ENCODE measurements at regions not wholly inside any gene's neighbourhood (a gene's known extent, or its start where the extent isn't known, plus 50 kb on each side); places are given as distances from the start of the nearest gene placed in this dataset.
A peak's percentile ranks its signal among the peaks of the same experiment; 100 is the strongest.

GRCh38 chr10:101299211-101299610, 54.8 kb upstream of the BTRC start:
- 82 to 93% (median 84%) methylated on average over 6 of the region's 6 CpGs for WGBS, 4 donors
- no peak for DNase-seq
- H3K27me3 ChIP-seq: peaks cover 3% of the 10 kb centered on the region
- no peaks in the 10 kb centered on the region for H3K9me3 ChIP-seq (replicated peaks in 1 of 3)
- H3K4me3 ChIP-seq: no peak overlapping the region
- no peaks in the 10 kb centered on the region for H3K4me1 ChIP-seq (replicated peaks in 1 of 2)
- TF ChIP-seq POLR2A (IDR thresholded peaks at IDR 0.05): no peak
- TF ChIP-seq, protein P1, sequence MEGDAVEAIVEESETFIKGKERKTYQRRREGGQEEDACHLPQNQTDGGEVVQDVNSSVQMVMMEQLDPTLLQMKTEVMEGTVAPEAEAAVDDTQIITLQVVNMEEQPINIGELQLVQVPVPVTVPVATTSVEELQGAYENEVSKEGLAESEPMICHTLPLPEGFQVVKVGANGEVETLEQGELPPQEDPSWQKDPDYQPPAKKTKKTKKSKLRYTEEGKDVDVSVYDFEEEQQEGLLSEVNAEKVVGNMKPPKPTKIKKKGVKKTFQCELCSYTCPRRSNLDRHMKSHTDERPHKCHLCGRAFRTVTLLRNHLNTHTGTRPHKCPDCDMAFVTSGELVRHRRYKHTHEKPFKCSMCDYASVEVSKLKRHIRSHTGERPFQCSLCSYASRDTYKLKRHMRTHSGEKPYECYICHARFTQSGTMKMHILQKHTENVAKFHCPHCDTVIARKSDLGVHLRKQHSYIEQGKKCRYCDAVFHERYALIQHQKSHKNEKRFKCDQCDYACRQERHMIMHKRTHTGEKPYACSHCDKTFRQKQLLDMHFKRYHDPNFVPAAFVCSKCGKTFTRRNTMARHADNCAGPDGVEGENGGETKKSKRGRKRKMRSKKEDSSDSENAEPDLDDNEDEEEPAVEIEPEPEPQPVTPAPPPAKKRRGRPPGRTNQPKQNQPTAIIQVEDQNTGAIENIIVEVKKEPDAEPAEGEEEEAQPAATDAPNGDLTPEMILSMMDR (IDR thresholded peaks at IDR 0.05): no peak
- intact Hi-C loops (cut with DNase I): loop anchor here in 1 of 2 donors (10.0 kb wide), 2 partner anchors 84 to 146 kb away; no protein-coding TSS in a partner anchor
- H3K27ac ChIP-seq: no peak overlapping the region
- no peaks in the 10 kb centered on the region for H3K36me3 ChIP-seq (replicated peaks in 1 of 2)

DNA sequence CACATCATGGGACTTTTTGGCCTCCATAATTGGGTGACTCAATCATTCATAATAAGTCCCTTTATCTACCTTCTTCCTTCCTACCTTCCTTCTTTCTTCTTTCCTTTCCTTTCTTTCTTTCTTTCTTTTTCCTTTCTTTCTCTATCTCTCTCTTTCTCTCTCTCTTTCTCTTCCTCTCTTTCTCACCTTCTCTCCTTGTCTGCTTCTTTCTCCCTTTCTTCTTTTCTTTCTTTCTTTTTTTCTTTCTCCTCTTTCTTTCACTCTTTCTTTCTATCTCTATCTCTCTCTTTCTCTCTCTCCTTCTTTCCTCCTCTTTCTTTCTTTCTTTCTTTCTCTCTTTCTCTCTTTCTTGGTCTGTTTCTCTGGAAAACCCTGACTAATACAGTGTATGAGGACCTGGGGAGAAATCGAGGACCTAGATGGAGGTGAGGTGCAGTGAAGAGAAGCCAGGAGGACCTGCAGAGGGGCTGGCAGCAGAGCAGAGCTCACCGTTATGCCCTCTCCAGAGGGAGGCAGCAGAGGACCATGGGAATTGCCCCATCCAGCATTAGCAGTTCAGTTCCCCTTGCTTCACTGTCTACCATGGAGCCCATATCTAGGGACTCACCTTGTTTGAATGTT, 52.7 kb upstream of the BTRC start:
- TF ChIP-seq, protein P1 (IDR thresholded peaks at IDR 0.05): peak; percentile 17 to 74 (median 62)
- no peak for TF ChIP-seq POLR2A (IDR thresholded peaks at IDR 0.05)
- 39 to 44% (median 41%) methylated on average over 2 of the region's 2 CpGs for WGBS, 4 donors
- Histone ChIP-seq H3K27me3 (peaks cover 3% of the 10 kb centered on the region), H3K27ac (no peak overlapping the region), H3K36me3 (replicated peaks in 1 of 2) (no peaks in the 10 kb centered on the region), H3K4me1 (replicated peaks in 1 of 2) (no peaks in the 10 kb centered on the region), H3K4me3 (no peak overlapping the region), H3K9me3 (replicated peaks in 1 of 3) (no peaks in the 10 kb centered on the region)
- intact Hi-C loops (cut with DNase I): loop anchor here (2.0 to 10.0 kb wide), 2 partner anchors 264 to 270 kb away; no protein-coding TSS in a partner anchor
- peak; percentile 44 to 66 (median 62) for DNase-seq

DNA sequence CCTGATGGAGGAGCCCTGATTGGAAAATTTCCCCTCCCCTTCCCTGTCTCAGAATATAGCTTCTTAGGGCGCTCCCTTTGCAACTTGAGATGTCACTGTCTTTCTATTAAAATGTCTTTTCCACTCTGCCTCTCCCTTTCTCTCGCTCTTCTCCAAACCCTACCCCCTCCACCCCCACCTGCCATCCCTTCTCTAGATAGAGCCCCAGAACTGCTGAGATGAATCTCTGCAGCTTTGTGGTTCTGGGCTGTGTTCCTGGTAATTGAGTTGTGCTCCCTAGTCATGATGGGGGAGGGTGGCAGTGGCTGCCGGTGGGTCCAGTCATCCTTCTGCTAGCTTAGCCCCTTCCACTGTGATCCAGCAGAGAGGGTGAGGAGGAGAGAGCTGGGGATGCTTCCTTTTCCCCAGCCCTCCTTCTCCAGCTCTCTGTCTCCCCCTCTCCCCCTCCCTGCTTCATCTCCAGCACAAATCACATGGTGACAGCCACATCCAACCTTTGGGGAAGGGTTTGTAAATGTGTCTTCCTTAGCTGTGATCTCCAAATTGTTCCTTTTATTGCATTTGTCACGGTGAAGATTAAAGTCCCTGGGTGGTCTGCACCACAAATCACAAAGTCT, 50.8 kb upstream of the BTRC start:
- intact Hi-C loops (cut with DNase I): loop anchor here in 1 of 2 donors (10.0 kb wide), 1 partner anchor 262 kb away; no protein-coding TSS in a partner anchor
- Histone ChIP-seq H3K27ac (no peak overlapping the region), H3K36me3 (replicated peaks in 1 of 2) (no peaks in the 10 kb centered on the region), H3K4me1 (replicated peaks in 1 of 2) (no peaks in the 10 kb centered on the region), H3K27me3 (peaks cover 3% of the 10 kb centered on the region), H3K9me3 (replicated peaks in 1 of 3) (no peaks in the 10 kb centered on the region), H3K4me3 (no peak overlapping the region)
- TF ChIP-seq, protein P1 (IDR thresholded peaks at IDR 0.05): no peak
- no peak for TF ChIP-seq POLR2A (IDR thresholded peaks at IDR 0.05)
- 59 to 82% (median 63%) methylated on average over 4 of the region's 4 CpGs for WGBS, 4 donors
- DNase-seq: no peak

All from adrenal gland (tissue), 9 donors.